ENCODE measurements at regions not wholly inside any gene's neighbourhood (a gene's known extent, or its start where the extent isn't known, plus 50 kb on each side); places are given as distances from the start of the nearest gene placed in this dataset.

DNA sequence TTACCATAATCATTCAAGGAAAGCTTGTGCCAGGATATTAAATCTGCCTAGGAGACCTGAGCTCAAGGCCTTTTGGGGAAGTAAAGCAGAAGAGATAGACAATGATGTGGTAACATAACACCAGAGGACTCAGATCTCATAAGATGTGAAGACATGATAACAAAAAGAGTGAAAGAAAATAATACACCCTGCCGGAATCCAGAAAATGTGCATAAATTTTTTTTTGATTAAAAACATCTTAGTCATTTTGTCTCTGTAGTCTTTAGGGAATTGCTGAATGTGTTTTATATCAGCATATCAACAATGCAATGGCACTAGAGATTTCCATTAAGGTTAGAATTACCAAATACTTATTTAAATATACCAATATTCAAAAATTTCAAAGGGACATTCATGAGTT, 326.8 kb upstream of the ROBO1 start:
- no peaks in the 10 kb centered on the region for H3K9me3 ChIP-seq
- H3K27me3 ChIP-seq: no peaks in the 10 kb centered on the region
- H3K4me1 ChIP-seq: no peaks in the 10 kb centered on the region
- H3K36me3 ChIP-seq: no peaks in the 10 kb centered on the region
- 38% methylated on average over 1 of the region's 1 CpG for WGBS
- H3K27ac ChIP-seq: no peak overlapping the region
- no peak for DNase-seq (ENCODE audit: low spot score in 2 of 2)
- H3K4me3 ChIP-seq: no peak overlapping the region
- TF ChIP-seq POLR2AphosphoS5 (IDR thresholded peaks at IDR 0.05) (no peak), EP300 (IDR thresholded peaks at IDR 0.05) (no peak), POLR2A (IDR thresholded peaks at IDR 0.05) (no peak)
- TF ChIP-seq, protein P1, sequence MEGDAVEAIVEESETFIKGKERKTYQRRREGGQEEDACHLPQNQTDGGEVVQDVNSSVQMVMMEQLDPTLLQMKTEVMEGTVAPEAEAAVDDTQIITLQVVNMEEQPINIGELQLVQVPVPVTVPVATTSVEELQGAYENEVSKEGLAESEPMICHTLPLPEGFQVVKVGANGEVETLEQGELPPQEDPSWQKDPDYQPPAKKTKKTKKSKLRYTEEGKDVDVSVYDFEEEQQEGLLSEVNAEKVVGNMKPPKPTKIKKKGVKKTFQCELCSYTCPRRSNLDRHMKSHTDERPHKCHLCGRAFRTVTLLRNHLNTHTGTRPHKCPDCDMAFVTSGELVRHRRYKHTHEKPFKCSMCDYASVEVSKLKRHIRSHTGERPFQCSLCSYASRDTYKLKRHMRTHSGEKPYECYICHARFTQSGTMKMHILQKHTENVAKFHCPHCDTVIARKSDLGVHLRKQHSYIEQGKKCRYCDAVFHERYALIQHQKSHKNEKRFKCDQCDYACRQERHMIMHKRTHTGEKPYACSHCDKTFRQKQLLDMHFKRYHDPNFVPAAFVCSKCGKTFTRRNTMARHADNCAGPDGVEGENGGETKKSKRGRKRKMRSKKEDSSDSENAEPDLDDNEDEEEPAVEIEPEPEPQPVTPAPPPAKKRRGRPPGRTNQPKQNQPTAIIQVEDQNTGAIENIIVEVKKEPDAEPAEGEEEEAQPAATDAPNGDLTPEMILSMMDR (IDR thresholded peaks at IDR 0.05): no peak

- no peak for TF ChIP-seq EP300 (IDR thresholded peaks at IDR 0.05)
- TF ChIP-seq POLR2A (IDR thresholded peaks at IDR 0.05): no peak
- TF ChIP-seq POLR2AphosphoS5 (IDR thresholded peaks at IDR 0.05): no peak
- TF ChIP-seq, protein P1 (IDR thresholded peaks at IDR 0.05): no peak
- H3K36me3 ChIP-seq: no peaks in the 10 kb centered on the region
- DNase-seq (ENCODE audit: low spot score in 2 of 2): no peak
- H3K27me3 ChIP-seq: no peaks in the 10 kb centered on the region
- no peak overlapping the region for H3K4me3 ChIP-seq
- H3K9me3 ChIP-seq: no peaks in the 10 kb centered on the region
- WGBS: 34% methylated on average over 1 of the region's 1 CpG
- no peaks in the 10 kb centered on the region for H3K4me1 ChIP-seq
- H3K27ac ChIP-seq: no peak overlapping the region
Measured at GRCh38 chr3:80087767-80088166, 320.0 kb upstream of the ROBO1 start.

- Histone ChIP-seq H3K27ac (no peak overlapping the region), H3K4me1 (no peaks in the 10 kb centered on the region), H3K36me3 (no peaks in the 10 kb centered on the region), H3K9me3 (no peaks in the 10 kb centered on the region), H3K27me3 (no peaks in the 10 kb centered on the region), H3K4me3 (no peak overlapping the region)
- no peak for DNase-seq (ENCODE audit: low spot score in 2 of 2)
- TF ChIP-seq POLR2A (IDR thresholded peaks at IDR 0.05) (no peak), POLR2AphosphoS5 (IDR thresholded peaks at IDR 0.05) (no peak), EP300 (IDR thresholded peaks at IDR 0.05) (no peak)
- TF ChIP-seq, protein P1 (IDR thresholded peaks at IDR 0.05): no peak
Measured at GRCh38 chr3:80086426-80086825, 318.6 kb upstream of the ROBO1 start.

DNA sequence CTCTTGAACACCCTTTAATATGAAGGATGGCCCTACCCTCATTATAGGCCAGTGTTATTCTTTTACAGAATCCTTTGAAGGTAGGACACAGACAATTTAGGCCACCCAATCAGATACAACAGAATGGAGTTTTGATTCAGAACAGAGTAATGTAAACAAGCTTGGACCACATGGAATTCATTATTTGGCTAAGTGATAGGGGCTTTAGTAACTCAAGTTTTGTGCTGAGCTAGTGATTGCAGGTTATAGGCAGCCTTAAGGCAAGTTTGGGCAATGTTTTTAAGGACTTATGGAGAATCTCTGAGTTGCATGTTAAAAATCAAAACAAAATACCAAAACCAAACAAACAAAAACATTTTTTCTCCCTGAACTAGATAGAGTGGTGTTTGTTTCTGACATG, 312.1 kb upstream of the ROBO1 start:
- no peak for TF ChIP-seq POLR2AphosphoS5 (IDR thresholded peaks at IDR 0.05)
- TF ChIP-seq, protein P1 (IDR thresholded peaks at IDR 0.05): no peak
- no peaks in the 10 kb centered on the region for H3K4me1 ChIP-seq
- DNase-seq (ENCODE audit: low spot score in 2 of 2): no peak
- H3K9me3 ChIP-seq: no peaks in the 10 kb centered on the region
- no peak overlapping the region for H3K4me3 ChIP-seq
- H3K36me3 ChIP-seq: no peaks in the 10 kb centered on the region
- H3K27ac ChIP-seq: no peak overlapping the region
- no peaks in the 10 kb centered on the region for H3K27me3 ChIP-seq

DNA sequence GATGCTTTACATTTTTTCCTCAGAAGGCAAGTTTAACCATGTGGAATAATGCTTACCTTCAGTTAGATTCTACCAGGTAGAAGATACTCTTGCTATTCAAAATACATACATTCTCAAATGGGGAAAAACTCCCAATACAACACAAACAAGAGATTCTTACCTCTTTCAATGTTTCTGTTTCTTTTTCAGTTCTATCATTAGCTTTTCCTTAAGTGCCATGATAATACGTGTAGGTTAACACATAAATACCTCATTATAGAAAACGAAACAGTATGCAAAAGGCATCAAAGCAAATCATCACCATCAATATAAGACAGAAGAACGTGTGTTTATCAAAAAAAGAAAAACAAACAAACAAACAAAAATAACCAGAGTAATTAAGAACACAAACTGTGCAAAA, 300.7 kb upstream of the ROBO1 start:
- Histone ChIP-seq H3K27me3 (no peaks in the 10 kb centered on the region), H3K9me3 (no peaks in the 10 kb centered on the region), H3K27ac (no peak overlapping the region), H3K4me1 (no peaks in the 10 kb centered on the region), H3K36me3 (no peaks in the 10 kb centered on the region), H3K4me3 (no peak overlapping the region)
- TF ChIP-seq EP300 (IDR thresholded peaks at IDR 0.05): no peak
- no peak for TF ChIP-seq POLR2A (IDR thresholded peaks at IDR 0.05)
- TF ChIP-seq, protein P1 (IDR thresholded peaks at IDR 0.05): no peak
- TF ChIP-seq POLR2AphosphoS5 (IDR thresholded peaks at IDR 0.05): no peak
- DNase-seq (ENCODE audit: low spot score in 2 of 2): no peak
- 67% methylated on average over 3 of the region's 3 CpGs for WGBS

Data from suprapubic skin (tissue), 4 donors.